Gastroesophageal sphincter (tissue), 3 donors: ENCODE measurements at regions not wholly inside any gene's neighbourhood (a gene's known extent, or its start where the extent isn't known, plus 50 kb on each side); places are given as distances from the start of the nearest gene placed in this dataset.

ENCODE experiments used
- EP300 ChIP-seq: sonication (generic); formaldehyde crosslinking; IDR thresholded peaks from one replicate; pipeline ENCODE4 v1.6.1; 2017; ENCODE audit warnings: antibody characterized with exemption, mild to moderate bottlenecking
- POLR2A ChIP-seq, 2 donors: fragments of 450-650 bp; IDR thresholded peaks; one replicate each; pipeline ENCODE4 v1.6.1; 2017; ENCODE audit warnings: antibody characterized with exemption in 2 of 2, mild to moderate bottlenecking in 2 of 2, moderate library complexity in 1 of 2
- POLR2AphosphoS5 ChIP-seq: sonication (generic); formaldehyde crosslinking; IDR thresholded peaks from one replicate; pipeline ENCODE4 v1.6.1; 2017; ENCODE audit warnings: antibody characterized with exemption
- TF ChIP-seq, protein P1 (sequence below), 4 experiments: fragments of 200-600 bp in 2 of 4; fragments of 450-650 bp in 2 of 4; sonication (generic) in 1 of 4; IDR thresholded peaks; one replicate each; pipeline ENCODE4 v1.5.1; 2017 to 2019; ENCODE audit warnings: antibody characterized with exemption in 4 of 4, mild to moderate bottlenecking in 2 of 4, moderate library complexity in 2 of 4

GRCh38 chr5:74064911-74065310, 438.9 kb downstream of the ARHGEF28 start:
- TF ChIP-seq EP300, result no peak
- TF ChIP-seq, protein P1, sequence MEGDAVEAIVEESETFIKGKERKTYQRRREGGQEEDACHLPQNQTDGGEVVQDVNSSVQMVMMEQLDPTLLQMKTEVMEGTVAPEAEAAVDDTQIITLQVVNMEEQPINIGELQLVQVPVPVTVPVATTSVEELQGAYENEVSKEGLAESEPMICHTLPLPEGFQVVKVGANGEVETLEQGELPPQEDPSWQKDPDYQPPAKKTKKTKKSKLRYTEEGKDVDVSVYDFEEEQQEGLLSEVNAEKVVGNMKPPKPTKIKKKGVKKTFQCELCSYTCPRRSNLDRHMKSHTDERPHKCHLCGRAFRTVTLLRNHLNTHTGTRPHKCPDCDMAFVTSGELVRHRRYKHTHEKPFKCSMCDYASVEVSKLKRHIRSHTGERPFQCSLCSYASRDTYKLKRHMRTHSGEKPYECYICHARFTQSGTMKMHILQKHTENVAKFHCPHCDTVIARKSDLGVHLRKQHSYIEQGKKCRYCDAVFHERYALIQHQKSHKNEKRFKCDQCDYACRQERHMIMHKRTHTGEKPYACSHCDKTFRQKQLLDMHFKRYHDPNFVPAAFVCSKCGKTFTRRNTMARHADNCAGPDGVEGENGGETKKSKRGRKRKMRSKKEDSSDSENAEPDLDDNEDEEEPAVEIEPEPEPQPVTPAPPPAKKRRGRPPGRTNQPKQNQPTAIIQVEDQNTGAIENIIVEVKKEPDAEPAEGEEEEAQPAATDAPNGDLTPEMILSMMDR (IDR thresholded peaks at IDR 0.05), result no peak
- TF ChIP-seq POLR2A (IDR thresholded peaks at IDR 0.05), result no peak
- no peak for TF ChIP-seq POLR2AphosphoS5
